ENCODE measurements at regions not wholly inside any gene's neighbourhood (a gene's known extent, or its start where the extent isn't known, plus 50 kb on each side); places are given as distances from the start of the nearest gene placed in this dataset.

DNA sequence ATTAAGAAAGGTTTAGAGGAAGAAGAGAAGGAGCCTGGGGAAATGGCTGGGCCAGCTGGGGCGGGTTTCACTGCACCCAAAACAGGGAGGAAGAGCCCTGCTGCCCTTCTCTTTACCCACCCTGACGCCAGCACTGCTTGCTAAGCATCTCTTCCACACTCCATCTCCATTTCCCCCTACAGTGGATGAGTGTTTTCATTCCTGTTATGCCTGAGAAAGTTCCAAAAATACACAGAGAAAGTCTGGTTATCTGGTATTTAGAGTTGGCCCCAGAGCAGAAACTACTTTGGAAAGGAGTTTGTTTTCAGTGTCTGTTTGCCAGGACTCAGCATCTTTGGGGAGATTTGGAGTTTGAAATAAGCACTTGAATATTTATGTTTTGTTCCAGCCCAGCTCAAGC lies 451.0 kb downstream of the SLC4A3 start:
- no peak for DNase-seq (ENCODE audit: low spot score)
- in situ Hi-C loops (cut with MboI; ENCODE audit: low pct_unique_long_range_greater_than_20kb, low sequenced_read_pairs, unreplicated experiment): no loop called here
- no peak for TF ChIP-seq CTCF (IDR thresholded peaks at IDR 0.05; ENCODE audit: extremely low read depth, insufficient read depth, missing control alignments)

GRCh38 chr2:220079595-220079994 lies 452.2 kb downstream of the SLC4A3 start:
- in situ Hi-C loops (cut with MboI; ENCODE audit: low pct_unique_long_range_greater_than_20kb, low sequenced_read_pairs, unreplicated experiment): no loop called here
- no peak for TF ChIP-seq CTCF (IDR thresholded peaks at IDR 0.05; ENCODE audit: extremely low read depth, insufficient read depth, missing control alignments)

GRCh38 chr2:220081171-220081570 lies 453.7 kb downstream of the SLC4A3 start:
- DNase-seq (ENCODE audit: low spot score): no peak
- TF ChIP-seq CTCF (IDR thresholded peaks at IDR 0.05; ENCODE audit: extremely low read depth, insufficient read depth, missing control alignments): no peak
- in situ Hi-C loops (cut with MboI; ENCODE audit: low pct_unique_long_range_greater_than_20kb, low sequenced_read_pairs, unreplicated experiment): no loop called here

More at GRCh38 chr2:220079595-220079994, 452.2 kb downstream of the SLC4A3 start:
- DNase-seq (ENCODE audit: low spot score): no peak

- no peak for DNase-seq (ENCODE audit: low spot score)
- in situ Hi-C loops (cut with MboI; ENCODE audit: low pct_unique_long_range_greater_than_20kb, low sequenced_read_pairs, unreplicated experiment): no loop called here
- TF ChIP-seq CTCF (IDR thresholded peaks at IDR 0.05; ENCODE audit: extremely low read depth, insufficient read depth, missing control alignments): no peak
Measured at GRCh38 chr2:220090050-220090449, 462.6 kb downstream of the SLC4A3 start.

GRCh38 chr2:220096406-220096805 lies 469.0 kb downstream of the SLC4A3 start:
- DNase-seq (ENCODE audit: low spot score): no peak
- in situ Hi-C loops (cut with MboI; ENCODE audit: low pct_unique_long_range_greater_than_20kb, low sequenced_read_pairs, unreplicated experiment): no loop called here
- no peak for TF ChIP-seq CTCF (IDR thresholded peaks at IDR 0.05; ENCODE audit: extremely low read depth, insufficient read depth, missing control alignments)

DNA sequence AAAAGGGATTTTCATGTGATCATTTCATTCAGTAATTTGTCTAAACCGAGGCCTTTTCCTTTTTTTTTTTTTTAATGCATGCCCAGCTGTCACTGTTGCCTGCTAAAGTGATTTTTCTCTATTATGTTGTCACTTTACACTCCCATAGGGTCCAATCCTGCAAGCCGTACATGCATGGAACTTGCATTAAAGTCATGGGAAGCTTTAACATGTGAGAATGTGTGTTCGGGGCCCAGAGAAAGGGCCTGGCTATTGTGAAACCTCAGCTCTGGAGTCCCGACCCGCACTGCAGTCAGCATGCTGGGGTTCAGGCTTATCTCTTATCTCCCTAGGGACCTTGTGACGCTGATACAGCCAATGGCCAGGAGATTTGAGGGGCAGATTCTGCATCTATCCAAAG lies 474.6 kb downstream of the SLC4A3 start:
- no peak for TF ChIP-seq CTCF (IDR thresholded peaks at IDR 0.05; ENCODE audit: extremely low read depth, insufficient read depth, missing control alignments)
- no peak for DNase-seq (ENCODE audit: low spot score)
- in situ Hi-C loops (cut with MboI; ENCODE audit: low pct_unique_long_range_greater_than_20kb, low sequenced_read_pairs, unreplicated experiment): no loop called here

GRCh38 chr2:220103596-220103995 lies 476.2 kb downstream of the SLC4A3 start:
- TF ChIP-seq CTCF (IDR thresholded peaks at IDR 0.05; ENCODE audit: extremely low read depth, insufficient read depth, missing control alignments): no peak
- no peak for DNase-seq (ENCODE audit: low spot score)
- in situ Hi-C loops (cut with MboI; ENCODE audit: low pct_unique_long_range_greater_than_20kb, low sequenced_read_pairs, unreplicated experiment): no loop called here
